ENCODE measurements at regions not wholly inside any gene's neighbourhood (a gene's known extent, or its start where the extent isn't known, plus 50 kb on each side); places are given as distances from the start of the nearest gene placed in this dataset.

- no peak overlapping the region for H3K4me2 ChIP-seq (ENCODE audit: control insufficient read depth, extremely low read depth, insufficient read depth, low read depth, low read length)
- no peak overlapping the region for H3K9ac ChIP-seq (ENCODE audit: control insufficient read depth, extremely low read depth, insufficient read depth, low read length)
- no peaks in the 10 kb centered on the region for H4K20me1 ChIP-seq (ENCODE audit: control insufficient read depth, extremely low read depth, insufficient read depth, low read length)
- no peak overlapping the region for H3K4me3 ChIP-seq (ENCODE audit: control insufficient read depth in 2 of 3, extremely low read depth in 1 of 3, insufficient read depth in 2 of 3, low read depth in 1 of 3, low read length in 3 of 3)
- dilution Hi-C loops (cut with MboI; ENCODE audit: extremely low pct_ligation_motif_present, low sequenced_read_pairs) = no loop called here
- no peaks in the 10 kb centered on the region for H3K9me1 ChIP-seq (ENCODE audit: control insufficient read depth, extremely low read depth, insufficient read depth, low read length)
- H3K27me3 ChIP-seq (ENCODE audit: control insufficient read depth, extremely low read depth, insufficient read depth, low read length) = no peaks in the 10 kb centered on the region
- H3K27ac ChIP-seq (ENCODE audit: control insufficient read depth, insufficient read depth, low read length) = no peak overlapping the region
- DNase-seq (ENCODE audit: low read depth, low spot score) (no peak), FAIRE-seq (no peak)
- TF ChIP-seq CTCF (optimal IDR thresholded peaks at IDR 0.05 in 1 of 3, IDR thresholded peaks at IDR 0.05 in 1 of 3, conservative IDR thresholded peaks at IDR 0.05 in 1 of 3; ENCODE audit: extremely low read depth in 1 of 3, insufficient read depth in 2 of 3, low read length in 3 of 3) (no peak), EZH2 (IDR thresholded peaks at IDR 0.05; ENCODE audit: low read length) (no peak)
- H3K9me3 ChIP-seq (ENCODE audit: control insufficient read depth, low read depth, low read length) = no peaks in the 10 kb centered on the region
- no peaks in the 10 kb centered on the region for H3K36me3 ChIP-seq (ENCODE audit: control insufficient read depth in 2 of 2, extremely low read depth in 1 of 2, insufficient read depth in 2 of 2, low read length in 2 of 2)
- H3K4me1 ChIP-seq (ENCODE audit: control insufficient read depth, extremely low read depth, insufficient read depth, low read length) = peaks cover 18% of the 10 kb centered on the region
- no peak overlapping the region for H2AFZ ChIP-seq (ENCODE audit: control insufficient read depth, low read length)
- H3K79me2 ChIP-seq (ENCODE audit: control insufficient read depth, insufficient read depth, low read length) = no peaks in the 10 kb centered on the region
Observed at GRCh38 chr13:40210865-40211585, 455.4 kb downstream of the FOXO1 start.

DNA sequence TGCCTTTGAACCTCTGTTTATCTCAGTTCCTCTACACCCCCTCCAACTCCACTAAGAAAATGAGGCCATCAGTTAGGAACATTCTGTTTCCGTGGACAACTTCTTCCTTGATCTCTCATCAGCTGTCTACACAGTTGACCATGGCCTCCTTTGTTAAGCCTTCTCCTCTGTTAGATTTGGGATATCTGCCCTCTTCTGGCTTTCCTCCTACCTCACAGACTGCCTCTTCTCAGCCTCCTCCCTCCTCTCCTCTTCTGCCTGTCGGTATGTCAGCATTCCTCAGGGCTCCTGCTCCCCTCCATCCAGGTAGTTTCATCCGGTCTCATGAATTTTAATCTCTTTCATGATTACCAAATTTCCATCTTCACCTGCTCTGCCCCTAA lies 454.9 kb downstream of the FOXO1 start:
- Histone ChIP-seq H2AFZ (ENCODE audit: control insufficient read depth, low read length) (no peak overlapping the region), H3K27me3 (ENCODE audit: control insufficient read depth, extremely low read depth, insufficient read depth, low read length) (no peaks in the 10 kb centered on the region), H3K4me3 (ENCODE audit: control insufficient read depth in 2 of 3, extremely low read depth in 1 of 3, insufficient read depth in 2 of 3, low read depth in 1 of 3, low read length in 3 of 3) (no peak overlapping the region), H3K9ac (ENCODE audit: control insufficient read depth, extremely low read depth, insufficient read depth, low read length) (no peak overlapping the region), H3K79me2 (ENCODE audit: control insufficient read depth, insufficient read depth, low read length) (no peaks in the 10 kb centered on the region), H3K9me1 (ENCODE audit: control insufficient read depth, extremely low read depth, insufficient read depth, low read length) (no peaks in the 10 kb centered on the region), H4K20me1 (ENCODE audit: control insufficient read depth, extremely low read depth, insufficient read depth, low read length) (no peaks in the 10 kb centered on the region), H3K4me2 (ENCODE audit: control insufficient read depth, extremely low read depth, insufficient read depth, low read depth, low read length) (no peak overlapping the region), H3K9me3 (ENCODE audit: control insufficient read depth, low read depth, low read length) (no peaks in the 10 kb centered on the region), H3K27ac (ENCODE audit: control insufficient read depth, insufficient read depth, low read length) (no peak overlapping the region), H3K4me1 (ENCODE audit: control insufficient read depth, extremely low read depth, insufficient read depth, low read length) (peaks cover 13% of the 10 kb centered on the region), H3K36me3 (ENCODE audit: control insufficient read depth in 2 of 2, extremely low read depth in 1 of 2, insufficient read depth in 2 of 2, low read length in 2 of 2) (no peaks in the 10 kb centered on the region)
- DNase-seq (ENCODE audit: low read depth, low spot score) (no peak), FAIRE-seq (no peak)
- TF ChIP-seq CTCF (optimal IDR thresholded peaks at IDR 0.05 in 1 of 3, IDR thresholded peaks at IDR 0.05 in 1 of 3, conservative IDR thresholded peaks at IDR 0.05 in 1 of 3; ENCODE audit: extremely low read depth in 1 of 3, insufficient read depth in 2 of 3, low read length in 3 of 3) = peak in 1 of 3 experiments; percentile 30
- TF ChIP-seq EZH2 (IDR thresholded peaks at IDR 0.05; ENCODE audit: low read length) = no peak
- dilution Hi-C loops (cut with MboI; ENCODE audit: extremely low pct_ligation_motif_present, low sequenced_read_pairs) = no loop called here

Measured in keratinocyte (primary cell).